NCI-H748 (cell line): ENCODE measurements at regions not wholly inside any gene's neighbourhood (a gene's known extent, or its start where the extent isn't known, plus 50 kb on each side); places are given as distances from the start of the nearest gene placed in this dataset.

Experiments used
- DNase-seq: peaks from one replicate; lab custom pipeline; 2025; ENCODE audit not compliant: unreplicated experiment; lab: John Stamatoyannopoulos, UW

- no peak for DNase-seq
Observed at GRCh38 chr5:20276061-20276958, 288.3 kb upstream of the CDH18 start.

GRCh38 chr5:20266066-20266465, 278.1 kb upstream of the CDH18 start:
- no peak for DNase-seq

GRCh38 chr5:20262896-20263295, 274.9 kb upstream of the CDH18 start:
- no peak for DNase-seq

GRCh38 chr5:20254748-20255147, 266.7 kb upstream of the CDH18 start:
- no peak for DNase-seq

GRCh38 chr5:20248118-20248517, 260.1 kb upstream of the CDH18 start:
- no peak for DNase-seq

- DNase-seq = no peak
Observed at GRCh38 chr5:20245432-20245974, 257.5 kb upstream of the CDH18 start.

- DNase-seq = no peak
Observed at GRCh38 chr5:20241351-20241750, 253.4 kb upstream of the CDH18 start.

- no peak for DNase-seq
Observed at GRCh38 chr5:20231040-20231439, 243.0 kb upstream of the CDH18 start.

GRCh38 chr5:20230010-20230409, 242.0 kb upstream of the CDH18 start:
- no peak for DNase-seq

DNA sequence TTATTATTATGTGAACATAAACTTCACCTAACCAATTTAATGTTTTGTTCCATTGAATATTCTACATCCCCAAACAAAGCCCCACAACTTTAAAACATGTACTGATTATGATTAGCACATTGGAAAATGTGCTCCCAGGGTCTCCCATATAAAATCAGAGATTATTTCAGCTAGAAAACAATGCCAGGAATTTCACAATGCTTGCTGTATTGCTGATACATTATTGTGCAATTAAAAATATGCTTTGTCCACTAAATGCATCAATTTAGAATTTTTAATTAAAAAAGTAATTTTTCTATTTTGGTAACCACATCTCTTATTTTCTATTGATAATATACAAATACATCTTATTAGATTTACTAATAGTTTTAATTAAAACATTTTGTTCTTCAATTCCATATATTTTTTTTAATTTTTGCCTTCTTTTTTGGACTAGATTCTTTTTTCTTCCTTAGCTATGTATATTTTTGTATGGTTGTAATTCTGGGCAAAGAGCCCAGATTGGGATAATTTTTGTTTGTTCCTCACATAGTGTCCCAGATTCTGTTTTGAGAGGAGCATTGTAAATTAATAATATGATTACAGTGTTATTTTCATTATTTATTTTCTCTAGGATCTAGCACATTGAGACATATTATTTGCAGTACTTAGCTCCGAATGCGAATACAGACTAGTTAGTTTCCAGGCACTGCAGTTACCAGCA, 241.5 kb upstream of the CDH18 start:
- no peak for DNase-seq

DNA sequence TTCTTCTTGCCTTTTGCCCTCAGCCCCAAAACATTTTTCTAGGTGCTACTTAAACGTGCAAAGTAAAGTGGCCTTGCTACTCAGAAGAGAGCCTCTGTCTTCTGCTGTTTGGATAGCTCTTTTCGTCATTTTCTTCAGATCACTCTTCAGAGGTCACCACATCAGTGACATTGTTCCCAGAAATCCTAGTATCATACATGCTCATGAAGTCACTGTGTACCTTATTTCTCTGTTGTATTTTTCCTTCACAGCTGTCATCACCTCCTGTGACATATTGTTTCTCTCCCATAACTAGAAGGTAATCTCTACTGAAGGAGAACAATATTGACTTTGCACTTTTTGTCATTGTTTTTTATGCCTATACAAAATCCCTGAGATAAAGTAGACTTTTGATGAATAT, 237.0 kb upstream of the CDH18 start:
- DNase-seq = no peak

- no peak for DNase-seq
Observed at GRCh38 chr5:20224046-20224445, 236.0 kb upstream of the CDH18 start.

DNA sequence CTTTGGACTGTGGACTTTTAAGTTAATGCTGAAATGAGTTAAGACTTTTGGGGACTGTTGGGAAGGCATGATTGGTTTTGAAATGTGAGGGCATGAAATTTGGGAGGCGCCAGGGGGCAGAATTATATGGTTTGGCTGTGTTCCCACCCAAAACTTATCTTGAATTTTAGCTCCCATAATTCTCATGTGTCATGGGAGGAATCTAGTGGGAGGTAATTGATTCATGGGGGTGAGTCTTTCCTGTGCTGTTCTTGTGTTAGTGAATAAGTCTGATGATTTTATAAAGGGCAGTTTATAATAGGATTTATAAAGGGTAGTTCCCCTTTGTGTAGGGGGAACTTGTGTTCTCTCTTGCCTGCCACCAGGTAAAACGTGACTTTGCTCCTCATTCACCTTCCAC, 235.5 kb upstream of the CDH18 start:
- no peak for DNase-seq

DNA sequence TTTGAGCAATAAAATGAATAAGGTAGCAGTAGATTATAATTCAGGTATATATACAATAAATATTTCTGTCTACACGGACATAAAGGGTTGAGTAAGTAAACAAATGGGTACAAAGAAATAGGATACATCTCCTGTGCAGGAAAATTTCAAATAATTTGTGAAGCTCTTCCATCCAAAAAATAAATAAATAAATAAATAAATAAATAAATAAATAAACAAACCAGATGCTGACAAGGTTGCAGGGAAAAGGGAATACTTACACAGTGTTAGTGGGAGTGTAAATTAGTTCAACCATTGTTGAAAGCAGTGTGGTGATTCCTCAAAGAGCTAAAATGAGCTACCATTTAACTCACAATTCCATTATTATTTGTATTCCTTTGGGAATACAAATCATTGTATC, 227.3 kb upstream of the CDH18 start:
- no peak for DNase-seq

DNA sequence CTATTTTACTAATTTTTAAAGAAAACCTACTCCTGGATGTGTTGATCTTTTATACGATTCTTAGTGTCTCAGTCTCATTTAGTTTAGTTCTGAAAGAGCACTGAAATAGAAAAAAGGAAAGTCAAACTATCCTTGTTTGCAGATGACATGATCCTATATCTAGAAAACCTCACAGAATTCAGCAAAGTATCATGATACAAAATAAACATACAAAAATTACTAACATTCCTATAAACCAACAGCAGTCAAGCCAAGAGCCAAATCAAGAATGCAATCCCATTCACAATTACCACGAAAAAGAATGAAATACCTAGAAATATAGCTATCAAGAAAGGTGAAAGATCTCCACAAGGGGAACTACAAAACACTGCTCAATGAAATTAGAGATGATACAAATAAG, 225.8 kb upstream of the CDH18 start:
- DNase-seq = no peak

GRCh38 chr5:20212701-20213100, 224.7 kb upstream of the CDH18 start:
- DNase-seq = no peak

GRCh38 chr5:20166456-20166855, 178.5 kb upstream of the CDH18 start:
- no peak for DNase-seq

GRCh38 chr5:20158006-20158405, 170.0 kb upstream of the CDH18 start:
- no peak for DNase-seq

GRCh38 chr5:20157089-20157488, 169.1 kb upstream of the CDH18 start:
- DNase-seq = no peak

DNA sequence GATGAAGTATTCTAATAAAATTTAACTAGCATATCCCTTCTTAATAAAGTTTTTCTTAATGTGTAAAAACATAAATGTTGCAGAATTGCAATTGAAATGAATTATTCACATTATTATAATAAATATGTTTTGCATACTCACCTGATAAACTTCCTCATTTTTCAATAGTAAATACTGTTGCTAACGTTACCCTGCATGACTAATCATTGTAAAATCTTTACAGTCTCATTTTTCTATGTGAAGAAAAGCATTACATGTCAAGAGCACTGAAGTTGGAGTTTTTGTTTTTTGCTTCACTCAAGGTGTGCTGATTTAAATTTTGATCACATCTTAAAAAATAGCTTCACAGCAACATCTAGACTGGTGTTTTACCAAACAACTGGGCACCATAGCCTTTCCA, 157.2 kb upstream of the CDH18 start:
- no peak for DNase-seq

DNA sequence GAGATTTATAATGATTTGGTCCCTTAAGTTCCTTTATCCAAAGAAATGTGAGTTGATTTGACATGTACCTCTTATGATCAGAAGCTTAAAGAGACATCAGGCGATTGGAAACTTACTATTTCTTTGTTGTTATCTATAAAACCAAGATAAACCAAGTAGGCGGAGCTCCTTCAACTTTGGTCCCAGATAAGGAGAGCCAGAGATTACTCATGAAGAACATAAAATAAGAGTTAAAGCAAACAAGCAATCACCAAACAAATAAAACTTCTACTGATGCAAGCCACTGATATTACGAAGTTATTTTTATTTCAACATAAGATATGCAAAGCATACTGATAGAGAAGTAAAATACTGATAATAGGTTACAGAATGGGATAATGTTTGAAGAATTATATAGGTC, 141.5 kb upstream of the CDH18 start:
- no peak for DNase-seq

DNA sequence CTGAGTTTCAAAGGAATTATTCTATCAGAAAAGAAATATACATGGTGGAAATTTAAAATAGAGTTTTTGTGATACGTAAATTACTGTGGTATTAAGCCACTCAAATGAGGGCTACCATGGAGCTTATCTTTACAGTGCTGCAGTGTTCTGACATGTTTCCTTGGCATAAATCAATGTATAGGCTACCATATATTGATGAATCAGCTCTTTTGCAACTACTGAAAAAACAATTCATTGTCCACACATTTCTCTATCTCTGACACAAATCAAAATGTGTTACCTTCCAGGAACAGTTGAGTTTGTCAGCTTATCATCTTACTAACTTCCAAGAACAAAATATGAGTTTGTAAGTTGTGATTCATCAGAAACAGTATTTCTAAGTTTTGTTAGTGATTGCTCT, 140.3 kb upstream of the CDH18 start:
- no peak for DNase-seq
